ENCODE measurements at regions not wholly inside any gene's neighbourhood (a gene's known extent, or its start where the extent isn't known, plus 50 kb on each side); places are given as distances from the start of the nearest gene placed in this dataset.

DNA sequence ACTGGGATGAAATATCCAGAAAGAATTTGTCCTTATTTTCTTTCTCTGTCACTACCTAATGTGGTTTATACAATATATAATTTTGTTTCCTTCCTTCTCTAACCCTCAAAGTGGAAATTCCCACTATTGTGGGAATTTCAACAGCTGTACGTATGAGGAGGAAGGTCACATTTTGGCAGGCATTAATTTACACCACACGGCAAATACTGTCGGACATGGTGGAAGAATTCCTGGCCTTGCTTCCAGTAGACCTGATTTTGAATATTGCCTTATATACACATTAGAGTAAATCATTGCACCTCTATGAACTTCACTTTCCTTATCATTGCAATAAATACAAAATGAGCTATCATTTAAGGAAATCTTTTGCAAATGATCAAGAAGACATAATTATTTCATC is 358.1 kb upstream of the ETAA1 start:
- BruUV-seq (replicated peaks) = no TSS peak
- Histone ChIP-seq H3K36me3 (ENCODE audit: control insufficient read depth, insufficient read depth, low read length) (no peaks in the 10 kb centered on the region), H3K27ac (ENCODE audit: low read length) (no peak overlapping the region), H3K9me3 (ENCODE audit: control insufficient read depth, insufficient read depth, low read depth, low read length) (no peaks in the 10 kb centered on the region), H3K4me3 (ENCODE audit: low read depth in 2 of 2, low read length in 2 of 2) (no peak overlapping the region), H3K27me3 (ENCODE audit: control insufficient read depth, insufficient read depth, low read length) (no peaks in the 10 kb centered on the region), H3K4me1 (ENCODE audit: control insufficient read depth, insufficient read depth, low read length) (no peaks in the 10 kb centered on the region)
- intact Hi-C loops (cut with micrococcal nuclease; ENCODE audit: unreplicated experiment) (no loop called here), in situ Hi-C loops (cut with HindIII; ENCODE audit: low pct_unique_long_range_greater_than_20kb, low sequenced_read_pairs) (no loop called here)
- ChIA-PET CTCF (no interaction called here), POLR2A (no interaction called here)
- TF ChIP-seq POLR2AphosphoS5 (IDR thresholded peaks at IDR 0.05; ENCODE audit: low read depth, low read length) (no peak), SIN3A (IDR thresholded peaks at IDR 0.05; ENCODE audit: borderline replicate concordance, insufficient read depth, low read depth, low read length) (no peak), TCF7L2 (IDR thresholded peaks at IDR 0.05; ENCODE audit: low read depth, low read length) (no peak), CTCF (IDR thresholded peaks at IDR 0.05) (no peak), REST (IDR thresholded peaks at IDR 0.05; ENCODE audit: insufficient read depth in 1 of 2, low read depth in 2 of 2, low read length in 1 of 2) (no peak)
- ATAC-seq = no peak
- no peak for DNase-seq (ENCODE audit: low read depth, low spot score)

GRCh38 chr2:67039517-67040103 is 357.5 kb upstream of the ETAA1 start:
- Histone ChIP-seq H3K4me1 (ENCODE audit: control insufficient read depth, insufficient read depth, low read length) (no peaks in the 10 kb centered on the region), H3K4me3 (ENCODE audit: low read depth in 2 of 2, low read length in 2 of 2) (no peak overlapping the region), H3K27ac (ENCODE audit: low read length) (no peak overlapping the region), H3K36me3 (ENCODE audit: control insufficient read depth, insufficient read depth, low read length) (no peaks in the 10 kb centered on the region), H3K9me3 (ENCODE audit: control insufficient read depth, insufficient read depth, low read depth, low read length) (no peaks in the 10 kb centered on the region), H3K27me3 (ENCODE audit: control insufficient read depth, insufficient read depth, low read length) (no peaks in the 10 kb centered on the region)
- no peak for DNase-seq (ENCODE audit: low read depth, low spot score)
- no peak for TF ChIP-seq CTCF (IDR thresholded peaks at IDR 0.05)
- no peak for TF ChIP-seq SIN3A (IDR thresholded peaks at IDR 0.05; ENCODE audit: borderline replicate concordance, insufficient read depth, low read depth, low read length)
- TF ChIP-seq TCF7L2 (IDR thresholded peaks at IDR 0.05; ENCODE audit: low read depth, low read length) = no peak
- no peak for TF ChIP-seq REST (IDR thresholded peaks at IDR 0.05; ENCODE audit: insufficient read depth in 1 of 2, low read depth in 2 of 2, low read length in 1 of 2)
- no peak for TF ChIP-seq POLR2AphosphoS5 (IDR thresholded peaks at IDR 0.05; ENCODE audit: low read depth, low read length)
- in situ Hi-C loops (cut with HindIII; ENCODE audit: low pct_unique_long_range_greater_than_20kb, low sequenced_read_pairs) (no loop called here), intact Hi-C loops (cut with micrococcal nuclease; ENCODE audit: unreplicated experiment) (no loop called here)
- no TSS peak for BruUV-seq (replicated peaks)
- CTCF ChIA-PET = no interaction called here
- POLR2A ChIA-PET = no interaction called here
- ATAC-seq = no peak
